22Rv1 (cell line): ENCODE measurements at regions not wholly inside any gene's neighbourhood (a gene's known extent, or its start where the extent isn't known, plus 50 kb on each side); places are given as distances from the start of the nearest gene placed in this dataset.

Experiments
- H3K27ac ChIP-seq: fragments of 450-650 bp; 2 replicates; pipeline ENCODE4 v1.5.1; 2017
- CTCF ChIP-seq: fragments of 450-650 bp; IDR thresholded peaks from 2 replicates; pipeline ENCODE4 v1.5.1; 2017; ENCODE audit warnings: mild to moderate bottlenecking
- ZFX ChIP-seq: fragments of 450-650 bp; IDR thresholded peaks from 2 replicates; pipeline ENCODE4 v1.6.1; 2017; ENCODE audit warnings: antibody characterized with exemption, borderline replicate concordance

GRCh38 chr20:60816901-60817300 is 435.2 kb upstream of the CDH4 start:
- no peak overlapping the region for H3K27ac ChIP-seq
- TF ChIP-seq CTCF, result no peak
- no peak for TF ChIP-seq ZFX

- TF ChIP-seq ZFX, result no peak
- no peak for TF ChIP-seq CTCF
- H3K27ac ChIP-seq, result no peak overlapping the region
These were observed 434.2 kb upstream of the CDH4 start for GRCh38 chr20:60817891-60818290.

DNA sequence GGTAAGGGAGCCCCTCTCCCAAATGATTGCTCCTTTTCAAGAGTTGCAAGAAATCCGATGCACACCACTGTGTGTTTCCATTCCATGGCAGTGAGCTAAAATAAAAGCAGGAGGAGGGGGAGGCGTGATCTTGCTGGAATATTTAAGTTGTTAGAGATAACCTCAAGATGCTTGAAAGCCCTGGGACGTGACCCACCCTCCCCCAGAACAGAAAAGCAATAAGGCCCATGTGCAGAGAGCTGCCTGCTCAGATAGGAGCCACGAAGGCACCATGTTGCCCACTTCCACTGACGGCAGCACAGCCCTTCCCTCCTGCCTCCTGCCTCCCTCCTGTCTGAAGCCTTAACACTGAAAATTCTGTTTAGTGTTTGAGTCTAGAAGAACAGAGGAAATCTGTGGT is 432.6 kb upstream of the CDH4 start:
- no peak overlapping the region for H3K27ac ChIP-seq
- TF ChIP-seq ZFX (no peak), CTCF (no peak)

GRCh38 chr20:60820149-60820548 is 431.9 kb upstream of the CDH4 start:
- H3K27ac ChIP-seq, result no peak overlapping the region
- TF ChIP-seq ZFX (no peak), CTCF (no peak)

DNA sequence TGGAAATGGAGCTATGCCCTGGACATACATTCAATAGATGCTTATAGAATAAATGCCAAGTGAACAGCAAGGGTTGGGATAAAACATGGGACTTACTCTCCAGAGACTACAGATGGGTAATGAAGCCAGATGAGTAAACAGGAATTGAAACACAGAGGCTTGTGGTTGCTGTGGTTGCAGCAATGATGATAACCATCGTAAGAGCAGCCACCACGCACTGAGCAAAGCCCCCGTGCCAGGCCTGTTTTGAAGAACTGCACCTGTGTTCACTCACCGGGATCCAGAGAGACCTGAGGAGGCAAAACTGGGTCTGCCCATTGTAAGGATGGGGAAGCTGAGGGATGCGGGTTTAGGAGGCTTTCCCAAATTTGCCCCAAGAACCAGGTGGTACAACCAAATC is 431.1 kb upstream of the CDH4 start:
- H3K27ac ChIP-seq, result no peak overlapping the region
- TF ChIP-seq CTCF (no peak), ZFX (no peak)

DNA sequence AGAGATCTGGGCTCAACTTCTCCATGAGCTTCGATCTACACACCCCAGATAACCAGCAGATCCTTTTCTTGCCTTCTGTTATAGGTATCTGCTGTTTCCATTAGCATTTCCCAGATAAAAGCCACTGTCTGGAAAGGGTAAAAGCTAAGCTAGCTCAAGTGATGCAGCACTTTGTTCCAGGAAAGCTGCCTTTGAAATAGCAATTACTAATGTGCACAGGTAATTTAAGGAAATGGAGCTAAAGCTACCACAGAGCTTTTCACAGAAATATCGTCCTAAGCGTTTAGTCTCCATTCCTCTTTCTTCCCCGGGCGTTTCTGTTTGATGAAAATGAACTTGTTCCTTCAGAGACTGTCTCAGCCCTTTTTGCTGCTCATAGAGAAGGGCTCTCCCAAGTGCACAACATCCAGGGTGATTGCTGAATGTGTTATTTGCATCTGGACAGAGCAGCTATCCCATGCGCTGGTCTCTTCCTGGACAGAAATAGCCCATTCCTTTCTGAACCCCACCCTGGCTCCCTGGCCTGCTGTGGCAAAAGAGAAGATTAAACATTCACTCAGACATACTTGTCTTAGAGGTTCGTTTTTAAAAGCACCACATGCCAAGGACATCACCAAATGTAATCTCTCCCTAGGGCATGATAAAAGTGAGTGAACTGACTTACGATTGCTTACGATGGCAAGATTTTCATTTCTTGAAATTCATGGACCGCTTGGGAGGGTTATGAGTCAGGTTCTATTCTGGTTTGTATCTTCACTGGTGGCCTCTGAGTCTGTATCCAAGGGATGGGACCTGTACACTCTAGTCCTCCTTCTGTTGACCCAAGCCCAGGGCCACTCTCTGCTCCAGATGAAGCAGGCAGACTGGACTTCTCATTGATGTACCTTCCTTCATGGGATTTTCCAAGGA is 429.1 kb upstream of the CDH4 start:
- H3K27ac ChIP-seq, result no peak overlapping the region
- TF ChIP-seq ZFX (no peak), CTCF (no peak)

GRCh38 chr20:60835876-60836275 is 416.2 kb upstream of the CDH4 start:
- no peak for TF ChIP-seq ZFX
- no peak for TF ChIP-seq CTCF
- no peak overlapping the region for H3K27ac ChIP-seq
